Upper lobe of right lung (tissue), 1 donor: ENCODE measurements at regions not wholly inside any gene's neighbourhood (a gene's known extent, or its start where the extent isn't known, plus 50 kb on each side); places are given as distances from the start of the nearest gene placed in this dataset.

Source experiments
- ATAC-seq: fragments of 200-7000 bp; cut with Tn5 transposase; one replicate; pipeline ENCODE4 v1.9.1; 2020; ENCODE audit warnings: mild to moderate bottlenecking, moderate library complexity
- DNase-seq: peaks from one replicate; pipeline ENCODE4 v3.0.0-alpha.2; 2020
- H3K27ac ChIP-seq: fragments of 200-600 bp; one replicate; pipeline ENCODE4 v1.8.0; 2022
- H3K27me3 ChIP-seq: fragments of 200-600 bp; one replicate; pipeline ENCODE4 v1.8.0; 2022; ENCODE audit warnings: mild to moderate bottlenecking
- H3K36me3 ChIP-seq: fragments of 200-600 bp; one replicate; pipeline ENCODE4 v1.8.0; 2022
- H3K4me1 ChIP-seq: fragments of 200-600 bp; one replicate; pipeline ENCODE4 v1.8.0; 2022
- H3K4me3 ChIP-seq: fragments of 200-600 bp; one replicate; pipeline ENCODE4 v1.8.0; 2022; ENCODE audit warnings: mild to moderate bottlenecking
- H3K9me3 ChIP-seq: fragments of 200-600 bp; one replicate; pipeline ENCODE4 v1.8.0; 2022
- intact Hi-C: fragments of 100-400 bp; cut with DNase I; formaldehyde crosslinking; loops from one replicate; pipeline ENCODE4 v1.11.0; 2022
- TF ChIP-seq, protein P1 (sequence below): fragments of 200-600 bp; IDR thresholded peaks from one replicate; pipeline ENCODE4 v1.8.0; 2022; ENCODE audit warnings: antibody characterized with exemption
- donor health status: DM: no; HTN: yes; CAD: no; lungs with severe emphysema.

GRCh38 chr2:59354498-59354897 is 1113.4 kb upstream of the FANCL start:
- TF ChIP-seq, protein P1, sequence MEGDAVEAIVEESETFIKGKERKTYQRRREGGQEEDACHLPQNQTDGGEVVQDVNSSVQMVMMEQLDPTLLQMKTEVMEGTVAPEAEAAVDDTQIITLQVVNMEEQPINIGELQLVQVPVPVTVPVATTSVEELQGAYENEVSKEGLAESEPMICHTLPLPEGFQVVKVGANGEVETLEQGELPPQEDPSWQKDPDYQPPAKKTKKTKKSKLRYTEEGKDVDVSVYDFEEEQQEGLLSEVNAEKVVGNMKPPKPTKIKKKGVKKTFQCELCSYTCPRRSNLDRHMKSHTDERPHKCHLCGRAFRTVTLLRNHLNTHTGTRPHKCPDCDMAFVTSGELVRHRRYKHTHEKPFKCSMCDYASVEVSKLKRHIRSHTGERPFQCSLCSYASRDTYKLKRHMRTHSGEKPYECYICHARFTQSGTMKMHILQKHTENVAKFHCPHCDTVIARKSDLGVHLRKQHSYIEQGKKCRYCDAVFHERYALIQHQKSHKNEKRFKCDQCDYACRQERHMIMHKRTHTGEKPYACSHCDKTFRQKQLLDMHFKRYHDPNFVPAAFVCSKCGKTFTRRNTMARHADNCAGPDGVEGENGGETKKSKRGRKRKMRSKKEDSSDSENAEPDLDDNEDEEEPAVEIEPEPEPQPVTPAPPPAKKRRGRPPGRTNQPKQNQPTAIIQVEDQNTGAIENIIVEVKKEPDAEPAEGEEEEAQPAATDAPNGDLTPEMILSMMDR, result no peak
- Histone ChIP-seq H3K36me3 (no peaks in the 10 kb centered on the region), H3K4me1 (no peaks in the 10 kb centered on the region), H3K27me3 (no peaks in the 10 kb centered on the region), H3K9me3 (no peaks in the 10 kb centered on the region), H3K27ac (no peak overlapping the region), H3K4me3 (no peak overlapping the region)
- intact Hi-C loops, result no loop called here
- DNase-seq (no peak), ATAC-seq (no peak)

DNA sequence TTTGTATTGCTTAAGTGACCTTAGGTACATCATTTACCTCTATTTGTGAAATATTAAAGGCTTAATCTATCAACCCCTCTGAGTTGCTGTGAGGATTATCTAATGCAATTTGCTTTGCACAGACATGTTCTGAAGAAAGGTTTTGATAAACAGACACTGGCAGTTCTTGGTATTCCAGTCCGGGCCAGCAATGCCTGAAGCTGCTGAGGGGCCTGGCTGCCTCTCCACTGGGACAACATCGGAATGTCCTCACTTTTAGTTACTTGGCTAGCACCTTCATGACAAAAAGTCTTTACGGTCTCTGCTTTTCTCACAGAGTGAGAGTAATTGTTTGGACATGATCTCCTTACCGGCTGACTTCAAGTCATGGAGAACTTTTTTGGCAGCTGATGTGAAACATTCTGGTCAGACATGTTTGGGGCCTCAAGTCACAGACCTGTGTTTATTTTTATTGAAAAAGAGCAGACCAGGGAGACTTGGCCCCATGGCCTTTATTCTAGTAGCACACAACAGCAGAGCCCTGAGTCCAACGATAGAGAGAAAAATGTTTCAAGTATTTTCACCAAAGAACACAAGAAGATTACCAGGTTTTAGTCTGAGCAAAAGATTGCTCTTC is 1112.3 kb upstream of the FANCL start:
- ATAC-seq (no peak), DNase-seq (no peak)

DNA sequence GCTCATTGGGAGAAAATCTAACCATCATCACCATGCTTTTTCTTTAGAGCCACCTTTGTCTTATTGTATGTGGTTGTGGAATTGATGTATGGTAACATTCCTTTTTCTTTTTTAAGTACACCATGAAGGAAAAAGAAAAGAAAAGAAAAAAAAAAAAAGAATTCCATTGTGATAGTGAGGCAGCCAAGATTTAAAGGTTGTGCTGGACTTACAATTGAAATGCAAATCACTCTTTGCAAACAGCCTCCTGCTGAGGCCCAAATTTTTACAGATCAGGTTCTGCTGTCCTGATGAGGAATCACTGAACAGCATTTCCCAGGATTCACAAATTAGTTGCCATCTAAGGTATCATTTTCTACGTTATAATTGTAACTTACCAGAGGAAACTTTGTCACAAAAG is 1101.0 kb upstream of the FANCL start:
- Histone ChIP-seq H3K36me3 (no peaks in the 10 kb centered on the region), H3K4me1 (no peaks in the 10 kb centered on the region), H3K9me3 (no peaks in the 10 kb centered on the region), H3K4me3 (no peak overlapping the region), H3K27ac (no peak overlapping the region), H3K27me3 (no peaks in the 10 kb centered on the region)
- no peak for ATAC-seq
- TF ChIP-seq, protein P1, result no peak
- intact Hi-C loops, result no loop called here
- no peak for DNase-seq

More for the DNA sequence above, 1112.3 kb upstream of the FANCL start:
- H3K27ac ChIP-seq, result no peak overlapping the region
- H3K4me1 ChIP-seq, result no peaks in the 10 kb centered on the region
- no peaks in the 10 kb centered on the region for H3K36me3 ChIP-seq
- H3K27me3 ChIP-seq, result no peaks in the 10 kb centered on the region
- H3K9me3 ChIP-seq, result no peaks in the 10 kb centered on the region
- H3K4me3 ChIP-seq, result no peak overlapping the region
- TF ChIP-seq, protein P1, result no peak
- intact Hi-C loops, result no loop called here

DNA sequence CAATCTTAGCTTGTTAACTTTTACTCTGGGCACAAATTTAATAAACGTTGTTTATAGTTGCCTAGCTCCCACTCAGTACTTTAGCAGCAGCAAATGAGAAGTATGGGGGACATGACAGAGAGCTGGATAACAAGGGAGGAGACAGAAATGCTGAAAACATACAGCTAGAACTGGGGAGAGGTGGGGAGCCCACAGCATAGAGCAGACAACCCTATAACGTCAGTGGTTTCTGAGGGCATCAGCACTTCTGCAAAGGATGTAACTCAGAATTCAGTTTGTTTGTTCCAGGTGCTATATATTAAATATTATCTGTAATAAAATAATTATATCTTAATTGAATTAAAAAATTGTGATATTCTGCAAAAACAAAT is 1098.7 kb upstream of the FANCL start:
- no peak for DNase-seq
- ATAC-seq, result no peak
- TF ChIP-seq, protein P1, result no peak
- no peaks in the 10 kb centered on the region for H3K36me3 ChIP-seq
- H3K9me3 ChIP-seq, result no peaks in the 10 kb centered on the region
- intact Hi-C loops, result no loop called here
- no peaks in the 10 kb centered on the region for H3K27me3 ChIP-seq
- H3K27ac ChIP-seq, result no peak overlapping the region
- no peaks in the 10 kb centered on the region for H3K4me1 ChIP-seq
- no peak overlapping the region for H3K4me3 ChIP-seq

GRCh38 chr2:59339121-59339836 is 1098.2 kb upstream of the FANCL start:
- Histone ChIP-seq H3K4me3 (no peak overlapping the region), H3K27me3 (no peaks in the 10 kb centered on the region), H3K4me1 (no peaks in the 10 kb centered on the region), H3K36me3 (no peaks in the 10 kb centered on the region), H3K9me3 (no peaks in the 10 kb centered on the region), H3K27ac (no peak overlapping the region)
- TF ChIP-seq, protein P1, result no peak
- intact Hi-C loops, result no loop called here
- DNase-seq, result no peak
- ATAC-seq, result no peak
